H9 (cell line): ENCODE measurements at regions not wholly inside any gene's neighbourhood (a gene's known extent, or its start where the extent isn't known, plus 50 kb on each side); places are given as distances from the start of the nearest gene placed in this dataset.

Experiments used
- DNase-seq: peaks from one replicate; pipeline ENCODE4 v3.0.0-alpha.2; 2017
- H2AFZ ChIP-seq: one replicate; pipeline ENCODE4 v1.6.1; 2013; ENCODE audit warnings: mild to moderate bottlenecking, low read length, control low read depth, moderate library complexity
- H2AK5ac ChIP-seq: 2 replicates; pipeline ENCODE4 v1.6.1; 2013; ENCODE audit warnings: low read length, control low read depth, mixed read lengths; ENCODE audit not compliant: insufficient read length
- H2BK120ac ChIP-seq: one replicate; pipeline ENCODE4 v1.6.1; 2013; ENCODE audit warnings: low read depth, mild to moderate bottlenecking, low read length, control low read depth, inconsistent platforms; ENCODE audit not compliant: poor library complexity, severe bottlenecking
- H2BK12ac ChIP-seq: 2 replicates; pipeline ENCODE4 v1.6.1; 2013; ENCODE audit warnings: low read length, control low read depth, mixed read lengths, low read depth; ENCODE audit not compliant: insufficient read length
- H2BK15ac ChIP-seq: 2 replicates; pipeline ENCODE4 v1.6.1; 2013; ENCODE audit warnings: low read depth, low read length, control low read depth
- H2BK20ac ChIP-seq: one replicate; pipeline ENCODE4 v1.6.1; 2013; ENCODE audit warnings: low read depth, mild to moderate bottlenecking, low read length, control low read depth, inconsistent platforms; ENCODE audit not compliant: poor library complexity, severe bottlenecking
- H2BK5ac ChIP-seq: 2 replicates; pipeline ENCODE4 v1.6.1; 2013; ENCODE audit warnings: low read length, control low read depth, mixed read lengths; ENCODE audit not compliant: insufficient read length
- H3K14ac ChIP-seq: 2 replicates; pipeline ENCODE4 v1.6.1; 2013; ENCODE audit warnings: low read length, control low read depth; ENCODE audit not compliant: insufficient read depth
- H3K18ac ChIP-seq: 2 replicates; pipeline ENCODE4 v1.6.1; 2013; ENCODE audit warnings: low read depth, mild to moderate bottlenecking, mixed read lengths, low read length, control low read depth; ENCODE audit not compliant: insufficient read length
- H3K23ac ChIP-seq: 2 replicates; pipeline ENCODE4 v1.6.1; 2013; ENCODE audit warnings: low read length, control low read depth, mixed read lengths, low read depth; ENCODE audit not compliant: insufficient read length
- H3K23me2 ChIP-seq: 2 replicates; pipeline ENCODE4 v1.6.1; 2013; ENCODE audit warnings: low read depth, mild to moderate bottlenecking, mixed read lengths, low read length, control low read depth; ENCODE audit not compliant: insufficient read length, poor library complexity, severe bottlenecking
- H3K27ac ChIP-seq: 2 replicates; pipeline ENCODE4 v1.5.1; 2013; ENCODE audit warnings: low read length, control low read depth, mixed read lengths, low read depth; ENCODE audit not compliant: insufficient read length
- H3K27me3 ChIP-seq: 2 replicates; pipeline ENCODE4 v1.6.1; 2013; ENCODE audit warnings: low read length, control low read depth, inconsistent platforms; ENCODE audit not compliant: insufficient read depth
- H3K4ac ChIP-seq: 2 replicates; pipeline ENCODE4 v1.6.1; 2013; ENCODE audit warnings: low read depth, mild to moderate bottlenecking, control low read depth, inconsistent platforms, low read length, moderate library complexity
- H3K4me1 ChIP-seq: 2 replicates; pipeline ENCODE4 v1.6.1; 2013; ENCODE audit warnings: low read length, control low read depth, inconsistent platforms; ENCODE audit not compliant: insufficient read depth
- H3K4me2 ChIP-seq: 2 replicates; pipeline ENCODE4 v1.6.1; 2013; ENCODE audit warnings: low read length, control low read depth, mixed read lengths; ENCODE audit not compliant: insufficient read length, insufficient read depth
- H3K56ac ChIP-seq: 2 replicates; pipeline ENCODE4 v1.6.1; 2013; ENCODE audit warnings: low read depth, mild to moderate bottlenecking, mixed read lengths, low read length, control low read depth; ENCODE audit not compliant: insufficient read length
- H3K79me1 ChIP-seq: 2 replicates; pipeline ENCODE4 v1.6.1; 2013; ENCODE audit warnings: low read depth, mild to moderate bottlenecking, moderate library complexity, low read length, control low read depth, inconsistent platforms; ENCODE audit not compliant: insufficient read depth, poor library complexity, severe bottlenecking
- H3K79me2 ChIP-seq: 2 replicates; pipeline ENCODE4 v1.6.1; 2013; ENCODE audit warnings: low read length, control low read depth, inconsistent platforms; ENCODE audit not compliant: insufficient read depth
- H3K9ac ChIP-seq: 2 replicates; pipeline ENCODE4 v1.6.1; 2013; ENCODE audit warnings: low read length, control low read depth, mixed read lengths; ENCODE audit not compliant: insufficient read length; ENCODE audit errors: extremely low read depth
- H3K9me3 ChIP-seq: one replicate; pipeline ENCODE4 v1.6.1; 2013; ENCODE audit warnings: low read depth, low read length, inconsistent platforms; ENCODE audit not compliant: control insufficient read depth
- H3T11ph ChIP-seq: one replicate; pipeline ENCODE4 v1.6.1; 2013; ENCODE audit warnings: mild to moderate bottlenecking, low read length, control low read depth, inconsistent platforms
- H4K20me1 ChIP-seq: one replicate; pipeline ENCODE4 v1.6.1; 2013; ENCODE audit not compliant: control insufficient read depth, insufficient read length, insufficient read depth
- H4K5ac ChIP-seq: 2 replicates; pipeline ENCODE4 v1.6.1; 2013; ENCODE audit warnings: low read depth, mild to moderate bottlenecking, mixed read lengths, low read length, control low read depth; ENCODE audit not compliant: insufficient read length
- H4K8ac ChIP-seq: replicated peaks from 2 replicates; pipeline ENCODE4 v1.6.1; 2013; ENCODE audit warnings: low read length, control low read depth, mixed read lengths, low read depth; ENCODE audit not compliant: insufficient read length
- H4K91ac ChIP-seq: 2 replicates; pipeline ENCODE4 v1.6.1; 2013; ENCODE audit warnings: low read depth, mild to moderate bottlenecking, moderate library complexity, mixed read lengths, low read length, control low read depth; ENCODE audit not compliant: insufficient read length
- H3K27ac Mint-ChIP-seq, 3 experiments: 2 replicates in 2 of 3; 3 replicates in 1 of 3; pipeline ENCODE4 v1.8.0; 2020 to 2021; ENCODE audit warnings: mixed read lengths in 3 of 3, mild to moderate bottlenecking in 1 of 3, moderate library complexity in 1 of 3
- H3K27me3 Mint-ChIP-seq: 2 replicates; pipeline ENCODE4 v1.8.0; 2021; ENCODE audit warnings: low read depth, mild to moderate bottlenecking, moderate library complexity, mixed read lengths
- H3K36me3 Mint-ChIP-seq, 3 experiments: 2 replicates in 2 of 3; 3 replicates in 1 of 3; pipeline ENCODE4 v1.8.0; 2020 to 2021; ENCODE audit warnings: low read depth in 3 of 3, mixed read lengths in 3 of 3; ENCODE audit not compliant: insufficient read depth in 1 of 3
- H3K4me1 Mint-ChIP-seq, 2 experiments: 2 replicates each; pipeline ENCODE4 v1.8.0; 2020; ENCODE audit warnings: mixed read lengths in 2 of 2
- H3K4me3 Mint-ChIP-seq, 2 experiments: 2 replicates in 1 of 2; 3 replicates in 1 of 2; pipeline ENCODE4 v1.8.0; 2020 to 2021; ENCODE audit warnings: mild to moderate bottlenecking in 2 of 2, mixed read lengths in 2 of 2, moderate library complexity in 1 of 2
- H3K9me3 Mint-ChIP-seq, 2 experiments: 2 replicates in 1 of 2; 3 replicates in 1 of 2; pipeline ENCODE4 v1.8.0; 2020; ENCODE audit warnings: mild to moderate bottlenecking in 2 of 2, mixed read lengths in 2 of 2, moderate library complexity in 1 of 2
- CTCF ChIP-seq: fragments of 200-600 bp; sonication (generic); conservative IDR thresholded peaks from 3 replicates; pipeline ENCODE4 v1.8.0; 2021; ENCODE audit warnings: antibody characterized with exemption, mild to moderate bottlenecking
- WGBS: extraction: QIAGEN DNeasy Blood & Tissue Kit; methylation state at CpG from one replicate; pipeline ENCODE4 v1.1.7; 2013; ENCODE audit warnings: missing lambda C conversion rate, low lambda C conversion rate, mixed read lengths; ENCODE audit not compliant: insufficient read length; ENCODE audit errors: extremely low coverage; 5-methylcytosine and 5-hydroxymethylcytosine counted together

GRCh38 chr9:79357194-79357593 is 214.6 kb upstream of the TLE4 start:
- Histone ChIP-seq H3K79me1 (no peaks in the 10 kb centered on the region), H4K8ac (no peak overlapping the region), H3K56ac (no peak overlapping the region), H3K4ac (no peak overlapping the region), H3K27ac (no peak overlapping the region), H3K23me2 (no peaks in the 10 kb centered on the region), H3K9ac (no peak overlapping the region), H3K79me2 (no peaks in the 10 kb centered on the region), H3T11ph (no peak overlapping the region), H3K4me2 (no peak overlapping the region), H3K14ac (no peak overlapping the region), H2BK120ac (no peak overlapping the region), H3K4me1 (peaks cover 5% of the 10 kb centered on the region; the same call in 1 of the 2 replicates), H2AK5ac (no peak overlapping the region), H2BK20ac (no peak overlapping the region), H2AFZ (no peak overlapping the region), H4K5ac (no peak overlapping the region), H4K91ac (no peak overlapping the region), H3K9me3 (no peaks in the 10 kb centered on the region), H3K18ac (no peak overlapping the region), H2BK5ac (no peak overlapping the region), H3K27me3 (no peaks in the 10 kb centered on the region), H2BK15ac (no peak overlapping the region), H4K20me1 (no peaks in the 10 kb centered on the region), H2BK12ac (no peak overlapping the region), H3K23ac (no peak overlapping the region)
- H3K9me3 Mint-ChIP-seq = no peaks in the 10 kb centered on the region; a peak in 1 of 5 replicates
- TF ChIP-seq CTCF = no peak
- no peak overlapping the region for H3K4me3 Mint-ChIP-seq
- H3K4me1 Mint-ChIP-seq = peaks cover 32 to 37% of the 10 kb centered on the region in 2 experiments
- H3K27me3 Mint-ChIP-seq = peaks cover 32% of the 10 kb centered on the region
- DNase-seq = no peak
- no peaks in the 10 kb centered on the region for H3K36me3 Mint-ChIP-seq
- no peak overlapping the region for H3K27ac Mint-ChIP-seq
- no CpG with 5 or more reads among the region's 5 CpGs for WGBS
